Lung microvascular endothelial cell (primary cell): ENCODE measurements at regions not wholly inside any gene's neighbourhood (a gene's known extent, or its start where the extent isn't known, plus 50 kb on each side); places are given as distances from the start of the nearest gene placed in this dataset.
"Not testable (repeated sequence)": the region's sequence is repeated elsewhere in the genome, so short reads cannot be mapped to it uniquely, and the experiment has no call there.

Experiments
- DNase-seq, 2 donors: peaks; one replicate each; pipeline versions ENCODE4 v3.0.0 to v3.0.0-alpha.2; 2010; ENCODE audit warnings: low read depth in 2 of 2

DNA sequence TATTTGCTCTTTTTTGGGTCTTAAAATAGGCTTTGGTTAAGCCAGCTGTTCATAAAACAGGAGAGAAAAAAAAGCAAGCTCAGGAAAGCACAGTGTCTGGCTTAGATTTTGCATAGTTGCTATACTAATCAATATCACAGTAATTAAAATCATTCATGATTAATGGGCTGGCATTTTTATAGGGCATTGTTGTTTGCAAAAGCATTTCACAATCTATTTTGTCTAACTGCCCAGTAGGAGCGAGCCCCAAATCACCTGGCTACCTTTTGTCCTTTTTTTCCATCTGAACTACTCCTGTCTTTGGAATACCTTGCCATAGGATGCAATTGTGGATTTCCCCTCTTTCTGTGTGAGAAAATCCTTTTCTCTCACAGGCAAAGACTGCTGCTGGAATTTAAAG, 619.8 kb downstream of the JRKL start:
- no peak for DNase-seq

DNA sequence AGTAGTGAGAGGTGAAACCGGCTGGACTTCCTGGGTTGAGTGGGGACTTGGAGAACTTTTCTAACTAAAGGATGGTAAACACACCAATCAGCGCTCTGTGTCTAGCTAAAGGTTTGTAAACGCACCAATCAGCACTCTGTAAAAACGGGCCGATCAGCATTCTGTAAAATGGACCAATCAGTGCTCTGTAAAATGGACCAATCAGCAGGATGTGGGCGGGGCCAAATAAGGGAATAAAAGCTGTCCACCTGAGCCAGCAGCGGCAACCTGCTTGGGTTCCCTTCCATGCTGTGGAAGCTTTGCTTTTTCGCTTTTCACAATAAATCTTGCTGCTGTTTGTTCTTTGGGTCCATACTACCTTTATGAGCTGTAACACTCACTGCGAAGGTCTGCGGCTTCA, 621.2 kb downstream of the JRKL start:
- DNase-seq = not testable (repeated sequence)

DNA sequence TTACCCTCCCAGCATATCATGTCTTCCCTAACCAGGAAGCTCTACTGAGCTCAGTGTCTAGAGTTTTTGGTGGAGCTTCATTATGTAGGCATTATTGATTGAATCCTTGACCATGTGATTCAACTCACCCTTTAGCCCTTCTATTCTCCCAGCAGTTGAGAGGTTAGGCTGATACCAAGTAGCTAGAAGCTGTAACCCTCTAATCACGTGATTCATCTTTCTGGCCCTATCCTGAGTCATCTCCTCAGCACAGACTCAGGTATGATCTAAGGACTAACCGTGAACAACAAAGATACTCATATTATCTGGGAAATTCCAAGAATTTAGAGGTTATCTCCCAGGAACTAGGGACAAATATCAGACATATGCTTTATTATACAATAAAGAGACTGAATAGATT, 625.5 kb downstream of the JRKL start:
- no peak for DNase-seq

DNA sequence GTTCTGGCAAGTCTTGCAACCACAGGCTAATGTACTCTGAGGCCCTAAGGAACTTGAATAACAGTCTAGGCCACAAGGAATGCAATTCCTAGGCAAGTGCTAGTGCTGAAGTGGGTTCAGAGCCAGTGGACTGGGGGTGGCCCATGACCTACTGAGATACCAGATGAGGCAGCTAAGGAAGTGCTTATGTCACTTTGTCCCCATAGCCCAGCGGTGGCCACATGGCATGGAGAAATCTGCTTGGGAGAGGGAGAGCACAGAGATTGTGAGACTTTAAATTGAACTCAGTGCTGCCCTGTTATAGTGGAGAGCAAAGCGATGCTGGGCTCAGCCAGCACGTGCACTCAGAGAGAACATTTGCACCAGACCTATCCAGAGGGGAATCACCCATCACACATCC, 629.5 kb downstream of the JRKL start:
- no peak for DNase-seq

DNA sequence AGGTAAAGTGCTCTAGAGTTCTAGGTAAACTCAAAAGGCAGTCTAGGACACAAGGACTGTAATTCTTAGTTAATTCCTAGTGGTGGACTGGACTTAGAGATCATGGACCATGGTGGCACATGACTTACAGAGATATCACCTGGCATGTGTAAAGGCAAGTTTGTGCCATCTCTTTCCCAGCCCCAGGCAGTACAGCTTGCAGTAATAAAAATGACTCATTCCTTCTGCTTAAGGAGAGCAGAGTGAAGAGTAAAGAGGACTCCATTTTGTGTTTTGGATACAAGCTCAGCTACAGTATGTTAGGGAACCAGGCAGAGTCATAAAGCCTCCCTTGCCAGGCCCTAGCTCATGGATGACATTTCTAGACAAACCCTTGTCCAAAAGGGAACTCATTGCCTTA, 629.9 kb downstream of the JRKL start:
- no peak for DNase-seq

GRCh38 chr11:97022955-97023354, 633.1 kb downstream of the JRKL start:
- no peak for DNase-seq

DNA sequence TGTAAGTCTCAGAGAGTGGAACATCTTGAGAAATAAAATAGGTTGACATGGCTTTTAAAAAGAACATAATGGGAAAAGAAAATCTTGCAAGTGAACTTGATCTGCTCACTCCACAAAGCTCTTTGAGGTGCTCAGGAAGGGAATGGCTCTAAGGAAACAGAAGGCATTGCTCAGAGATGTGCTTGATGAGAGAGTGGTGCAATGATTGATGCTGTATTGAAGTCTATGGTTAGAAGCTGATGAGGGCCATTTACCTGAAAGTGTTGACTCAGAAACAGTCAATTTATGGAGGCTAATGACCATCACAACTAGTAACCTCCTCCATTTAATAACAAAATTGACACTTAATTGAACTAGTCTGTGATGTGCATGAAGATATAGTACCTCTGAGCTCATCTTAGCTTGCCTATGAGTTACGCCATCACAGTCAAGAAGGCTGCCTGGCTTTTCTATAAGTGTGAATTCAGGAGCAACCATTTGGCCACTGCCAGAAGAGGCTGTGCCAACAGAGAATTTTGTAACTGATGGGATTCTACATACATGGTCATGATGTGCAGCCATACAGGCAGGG, 639.1 kb downstream of the JRKL start:
- no peak for DNase-seq

- no peak for DNase-seq
Measured at GRCh38 chr11:97033178-97033577, 643.4 kb downstream of the JRKL start.

DNA sequence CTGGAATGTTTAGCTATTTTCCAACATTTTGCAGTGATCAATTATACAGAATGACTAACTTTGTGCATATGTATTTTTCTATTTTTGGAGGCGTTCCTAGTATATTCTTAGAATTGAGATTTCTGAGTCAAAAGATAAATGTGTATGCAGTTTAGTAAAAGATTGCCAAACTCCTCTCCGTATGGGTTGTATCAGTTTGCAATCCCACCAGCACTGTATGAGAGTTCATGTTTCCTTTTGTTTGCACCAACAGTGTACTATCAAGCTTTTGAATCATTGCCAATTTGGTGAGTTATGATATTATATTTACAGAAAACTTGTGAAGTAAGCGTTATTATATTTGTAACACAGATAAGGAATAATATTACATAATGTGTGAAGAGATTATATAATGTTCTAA, 658.7 kb downstream of the JRKL start:
- no peak for DNase-seq

GRCh38 chr11:97060184-97060583, 670.4 kb downstream of the JRKL start:
- no peak for DNase-seq

- DNase-seq = no peak
Measured at GRCh38 chr11:97069160-97069559, 679.3 kb downstream of the JRKL start.

GRCh38 chr11:97072420-97072819, 682.6 kb downstream of the JRKL start:
- no peak for DNase-seq

DNA sequence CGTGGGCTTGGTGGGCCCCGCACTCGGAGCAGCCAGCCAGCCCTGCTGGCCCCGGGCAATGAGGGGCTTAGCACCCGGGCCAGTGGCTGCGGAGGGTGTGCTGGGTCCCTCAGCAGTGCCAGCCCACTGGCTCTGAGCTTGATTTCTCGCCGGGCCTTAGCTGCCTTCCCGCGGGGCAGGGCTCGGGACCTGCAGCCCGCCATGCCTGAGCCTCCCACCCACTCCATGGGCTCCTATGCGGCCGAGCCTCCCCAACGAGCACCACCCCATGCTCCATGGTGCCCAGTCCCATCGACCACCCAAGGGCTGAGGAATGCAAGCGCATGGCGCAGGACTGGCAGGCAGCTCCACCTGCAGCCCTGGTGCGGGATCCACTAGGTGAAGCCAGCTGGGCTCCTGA, 686.9 kb downstream of the JRKL start:
- not testable (repeated sequence) for DNase-seq

DNA sequence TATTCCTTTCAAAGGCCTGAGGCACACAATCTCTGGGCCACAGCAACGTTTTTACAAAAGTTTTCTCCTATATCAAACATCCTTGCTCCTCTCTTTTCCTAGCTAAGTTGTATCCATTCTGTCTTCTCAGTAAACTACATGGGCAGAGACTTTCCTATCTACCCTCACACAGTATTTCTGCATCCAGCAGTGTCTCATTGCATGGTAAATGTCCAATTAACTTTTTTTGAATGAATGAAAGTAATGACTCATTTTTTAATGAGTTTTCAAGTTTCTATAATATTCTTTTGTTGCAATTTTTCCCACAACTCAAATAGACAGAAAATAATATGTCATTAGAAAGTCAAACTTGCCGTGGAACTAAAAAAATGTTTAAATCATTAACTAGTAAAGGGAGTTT, 688.6 kb downstream of the JRKL start:
- DNase-seq = no peak

GRCh38 chr11:97079244-97079643, 689.4 kb downstream of the JRKL start:
- DNase-seq = no peak

- DNase-seq = no peak
Measured at GRCh38 chr11:97087419-97087818, 697.6 kb downstream of the JRKL start.

GRCh38 chr11:97092823-97093222, 703.0 kb downstream of the JRKL start:
- DNase-seq = no peak

DNA sequence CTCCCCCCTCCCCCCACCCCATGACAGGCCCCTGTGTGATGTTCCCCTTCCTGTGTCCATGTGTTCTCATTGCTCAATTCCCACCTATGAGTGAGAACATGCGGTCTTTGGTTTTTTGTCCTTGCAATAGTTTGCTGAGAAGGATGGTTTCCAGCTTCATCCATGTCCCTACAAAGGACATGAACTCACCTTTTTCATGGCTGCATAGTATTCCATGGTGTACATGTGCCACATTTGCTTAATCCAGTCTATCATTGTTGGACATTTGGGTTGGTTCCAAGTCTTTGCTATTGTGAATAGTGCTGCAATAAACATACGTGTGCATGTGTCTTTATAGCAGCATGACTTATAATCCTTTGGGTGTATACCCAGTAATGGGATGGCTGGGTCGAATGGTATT, 712.4 kb downstream of the JRKL start:
- DNase-seq = not testable (repeated sequence)

DNA sequence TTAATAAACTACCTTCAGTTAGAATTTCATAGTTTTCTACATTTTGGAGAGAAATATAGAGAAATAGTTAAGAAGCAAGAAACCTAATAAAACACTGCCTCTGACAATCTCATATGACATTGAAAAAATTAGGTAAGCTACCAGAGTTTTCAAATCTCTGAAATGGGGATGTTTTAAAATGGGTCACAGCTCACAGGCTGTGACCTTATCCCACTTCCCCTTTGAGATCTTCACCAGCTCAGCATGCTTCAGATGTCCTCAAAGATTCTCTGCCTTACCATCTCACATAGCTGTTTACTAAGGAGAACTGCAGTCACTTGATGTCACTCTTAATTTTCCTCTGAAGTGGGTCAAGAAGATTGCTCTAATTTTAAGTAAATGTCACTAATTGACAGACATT, 717.8 kb downstream of the JRKL start:
- no peak for DNase-seq

- DNase-seq = no peak
Measured at GRCh38 chr11:97109078-97109477, 719.3 kb downstream of the JRKL start.

DNA sequence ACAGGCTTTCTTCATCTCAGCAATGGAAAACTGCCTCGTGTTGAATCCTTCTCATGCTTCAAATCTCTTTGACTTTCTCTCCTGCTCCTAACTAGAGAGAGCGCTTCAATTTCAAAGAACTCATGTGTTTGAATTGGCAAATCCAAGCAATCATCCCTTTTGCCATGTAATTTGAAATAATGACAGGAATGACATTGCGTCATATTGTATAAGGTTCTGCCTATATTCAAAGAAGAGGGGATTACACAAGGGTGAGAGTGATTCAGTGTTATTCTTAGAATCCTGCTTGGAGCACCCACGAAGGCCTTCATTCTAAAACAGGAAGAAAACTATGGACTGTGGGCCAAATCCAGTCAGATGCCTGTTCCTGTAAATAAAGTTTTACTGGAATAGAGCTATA, 720.6 kb downstream of the JRKL start:
- DNase-seq = no peak

DNA sequence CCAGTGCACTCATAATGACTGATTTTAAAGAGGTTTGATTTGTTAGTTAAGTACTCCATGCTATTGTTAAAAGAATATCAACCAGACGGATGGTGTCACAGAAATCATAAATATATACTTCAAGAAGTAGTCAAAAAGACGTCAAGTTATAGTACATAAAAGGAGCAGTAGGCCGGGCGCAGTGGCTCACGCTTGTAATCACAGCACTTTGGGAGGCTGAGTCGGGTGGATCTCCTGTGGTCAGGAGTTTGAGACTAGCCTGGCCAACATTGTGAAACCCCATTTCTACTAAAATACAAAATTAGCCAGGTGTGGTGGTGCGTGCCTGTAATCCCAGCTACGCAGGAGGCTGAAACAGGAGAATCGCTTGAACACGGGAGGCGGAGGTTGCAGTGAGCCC, 721.7 kb downstream of the JRKL start:
- no peak for DNase-seq

DNA sequence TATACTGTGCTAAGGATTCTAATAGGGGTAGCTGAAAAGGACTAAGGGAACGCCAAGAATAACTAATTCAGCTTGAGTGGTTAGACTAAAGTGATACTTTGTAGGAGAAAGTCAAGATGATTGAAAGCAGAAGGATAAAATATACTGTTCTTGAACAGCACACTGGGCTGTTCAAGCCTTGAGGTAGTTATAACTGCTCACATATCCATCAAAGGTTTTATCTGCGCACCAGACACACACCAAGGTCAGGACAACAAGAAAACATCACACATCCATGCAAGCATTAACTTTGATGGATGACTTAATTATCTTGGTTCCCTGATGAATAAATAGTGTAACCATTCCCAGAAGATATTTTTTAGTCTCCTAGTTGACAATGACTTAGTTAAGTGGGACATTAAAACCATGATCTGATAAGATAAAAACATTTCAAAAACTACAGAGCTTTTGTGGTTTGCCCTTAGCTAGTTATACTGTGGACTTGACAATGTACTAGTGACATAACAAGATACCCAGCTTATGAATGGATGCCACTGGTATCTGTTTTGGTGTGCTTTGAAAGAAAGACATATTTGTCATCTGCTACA, 728.9 kb downstream of the JRKL start:
- no peak for DNase-seq

GRCh38 chr11:97123237-97123636, 733.4 kb downstream of the JRKL start:
- DNase-seq = no peak
